Activated effector memory CD4-positive, alpha-beta T cell treated with anti-CD3 and anti-CD28 coated beads, Interleukin-2, amount 50 U/mL, for 16 hours (primary cell): ENCODE measurements at regions not wholly inside any gene's neighbourhood (a gene's known extent, or its start where the extent isn't known, plus 50 kb on each side); places are given as distances from the start of the nearest gene placed in this dataset.
"Not testable (repeated sequence)": the region's sequence is repeated elsewhere in the genome, so short reads cannot be mapped to it uniquely, and the experiment has no call there.

Experiments
- DNase-seq: peaks from one replicate; pipeline ENCODE4 v3.0.0-alpha.2; 2020

- no peak for DNase-seq
Measured at GRCh38 chr3:40756500-40756899, 231.7 kb downstream of the ZNF621 start.

GRCh38 chr3:40762771-40763170 lies 238.0 kb downstream of the ZNF621 start:
- DNase-seq = not testable (repeated sequence)

- DNase-seq = no peak
Measured at GRCh38 chr3:40763807-40764206, 239.0 kb downstream of the ZNF621 start.

GRCh38 chr3:40764747-40765146 lies 240.0 kb downstream of the ZNF621 start:
- DNase-seq = no peak

GRCh38 chr3:40765884-40766283 lies 241.1 kb downstream of the ZNF621 start:
- no peak for DNase-seq

- DNase-seq = no peak
Measured at GRCh38 chr3:40766396-40766795, 241.6 kb downstream of the ZNF621 start.

- no peak for DNase-seq
Measured at GRCh38 chr3:40768046-40768445, 243.3 kb downstream of the ZNF621 start.

- no peak for DNase-seq
Measured at GRCh38 chr3:40768536-40768935, 243.8 kb downstream of the ZNF621 start.

GRCh38 chr3:40770061-40770460 lies 245.3 kb downstream of the ZNF621 start:
- no peak for DNase-seq

GRCh38 chr3:40771112-40771511 lies 246.4 kb downstream of the ZNF621 start:
- no peak for DNase-seq

- no peak for DNase-seq
Measured at GRCh38 chr3:40779039-40779438, 254.3 kb downstream of the ZNF621 start.

GRCh38 chr3:40780291-40780924 lies 255.6 kb downstream of the ZNF621 start:
- DNase-seq = no peak

- no peak for DNase-seq
Measured at GRCh38 chr3:40780925-40781406, 256.2 kb downstream of the ZNF621 start.

GRCh38 chr3:40782111-40782721 lies 257.5 kb downstream of the ZNF621 start:
- DNase-seq = no peak

- DNase-seq = no peak
Measured at GRCh38 chr3:40790746-40791145, 266.0 kb downstream of the ZNF621 start.

GRCh38 chr3:40793730-40794129 lies 269.0 kb downstream of the ZNF621 start:
- DNase-seq = no peak

- no peak for DNase-seq
Measured at GRCh38 chr3:40800343-40800742, 275.6 kb downstream of the ZNF621 start.

- no peak for DNase-seq
Measured at GRCh38 chr3:40801284-40801741, 276.6 kb downstream of the ZNF621 start.

GRCh38 chr3:40803311-40803710 lies 278.6 kb downstream of the ZNF621 start:
- no peak for DNase-seq

- DNase-seq = no peak
Measured at GRCh38 chr3:40805456-40805855, 280.7 kb downstream of the ZNF621 start.

GRCh38 chr3:40810813-40811212 lies 286.1 kb downstream of the ZNF621 start:
- no peak for DNase-seq

GRCh38 chr3:40817017-40817416 lies 292.3 kb downstream of the ZNF621 start:
- no peak for DNase-seq

- no peak for DNase-seq
Measured at GRCh38 chr3:40821315-40821714, 296.6 kb downstream of the ZNF621 start.

- DNase-seq = no peak
Measured at GRCh38 chr3:40827226-40827625, 302.5 kb downstream of the ZNF621 start.
